ENCODE measurements at regions not wholly inside any gene's neighbourhood (a gene's known extent, or its start where the extent isn't known, plus 50 kb on each side); places are given as distances from the start of the nearest gene placed in this dataset.

GRCh38 chr13:87533776-87534175 lies 137.4 kb upstream of the SLITRK5 start:
- ATAC-seq (no peak), FAIRE-seq (no peak), DNase-seq (ENCODE audit: low read depth in 1 of 2, low spot score in 1 of 2) (no peak)
- Histone ChIP-seq H3K4me3 (no peak overlapping the region), H3K9me3 (no peaks in the 10 kb centered on the region), H3K4me2 (no peak overlapping the region), H3K27ac (no peak overlapping the region), H3K4me1 (no peaks in the 10 kb centered on the region)
- TF ChIP-seq NPAS2 (CRISPR knock-in tag; IDR thresholded peaks at IDR 0.05; ENCODE audit: borderline replicate concordance), result no peak
- no peak for TF ChIP-seq TFCP2L1 (CRISPR knock-in tag; IDR thresholded peaks at IDR 0.05)
- no peak for TF ChIP-seq HEYL (CRISPR knock-in tag; IDR thresholded peaks at IDR 0.05)
- TF ChIP-seq EHF (CRISPR knock-in tag; IDR thresholded peaks at IDR 0.05), result no peak
- TF ChIP-seq KDM5A (IDR thresholded peaks at IDR 0.05), result no peak
- no peak for TF ChIP-seq KDM1A (IDR thresholded peaks at IDR 0.05; ENCODE audit: low read depth)
- no peak for TF ChIP-seq CBX2 (IDR thresholded peaks at IDR 0.05; ENCODE audit: borderline replicate concordance, low read depth)
- no peak for TF ChIP-seq RARB (CRISPR knock-in tag; IDR thresholded peaks at IDR 0.05)
- TF ChIP-seq JUNB (IDR thresholded peaks at IDR 0.05), result no peak
- TF ChIP-seq CHD4 (IDR thresholded peaks at IDR 0.05; ENCODE audit: borderline replicate concordance), result no peak
- ChIA-PET CTCF (no interaction called here), POLR2A (no interaction called here)

- H3K4me1 ChIP-seq, result no peaks in the 10 kb centered on the region
- DNase-seq (ENCODE audit: low read depth in 1 of 2, low spot score in 1 of 2) (no peak), ATAC-seq (no peak), FAIRE-seq (no peak)
- H3K27ac ChIP-seq, result no peak overlapping the region
- TF ChIP-seq CHD2 (IDR thresholded peaks at IDR 0.05; ENCODE audit: low read length, partially characterized antibody) (no peak), MAZ (IDR thresholded peaks at IDR 0.05; ENCODE audit: borderline replicate concordance, low read depth, low read length) (no peak), RNF2 (IDR thresholded peaks at IDR 0.05; ENCODE audit: borderline replicate concordance, low read depth) (no peak), ZC3H11A (IDR thresholded peaks at IDR 0.05) (no peak), CEBPB (IDR thresholded peaks at IDR 0.05) (no peak), HOXB13 (CRISPR knock-in tag; IDR thresholded peaks at IDR 0.05; ENCODE audit: low read depth) (no peak), EP300 (IDR thresholded peaks at IDR 0.05) (no peak), ZSCAN20 (CRISPR knock-in tag; IDR thresholded peaks at IDR 0.05) (no peak), CBX2 (IDR thresholded peaks at IDR 0.05; ENCODE audit: borderline replicate concordance, low read depth) (no peak), RARB (CRISPR knock-in tag; IDR thresholded peaks at IDR 0.05) (no peak), MYC (IDR thresholded peaks at IDR 0.05; ENCODE audit: borderline replicate concordance, low read length) (no peak)
- ChIA-PET POLR2A (no interaction called here), CTCF (no interaction called here)
- 60% methylated on average over 1 of the region's 1 CpG for WGBS (ENCODE audit: missing lambda C conversion rate)
- H3K4me3 ChIP-seq, result no peak overlapping the region
- no peak overlapping the region for H3K4me2 ChIP-seq
- no peaks in the 10 kb centered on the region for H3K9me3 ChIP-seq
These were observed 135.3 kb upstream of the SLITRK5 start for GRCh38 chr13:87535911-87536310.

- TF ChIP-seq HEYL (CRISPR knock-in tag; IDR thresholded peaks at IDR 0.05) (no peak), RCOR1 (IDR thresholded peaks at IDR 0.05; ENCODE audit: low read depth, low read length) (no peak), ZNF302 (CRISPR knock-in tag; IDR thresholded peaks at IDR 0.05) (no peak), HOXB5 (CRISPR knock-in tag; IDR thresholded peaks at IDR 0.05) (no peak), CTCF (IDR thresholded peaks at IDR 0.05) (no peak), TP53 (CRISPR knock-in tag; IDR thresholded peaks at IDR 0.05) (no peak), KDM1A (IDR thresholded peaks at IDR 0.05; ENCODE audit: low read depth) (no peak), MAX (IDR thresholded peaks at IDR 0.05) (no peak), NR3C1 (IDR thresholded peaks at IDR 0.05) (no peak), POLR2AphosphoS2 (conservative IDR thresholded peaks at IDR 0.05; ENCODE audit: low read length) (no peak), MYC (IDR thresholded peaks at IDR 0.05; ENCODE audit: borderline replicate concordance, low read length) (no peak), NPAS2 (CRISPR knock-in tag; IDR thresholded peaks at IDR 0.05; ENCODE audit: borderline replicate concordance) (no peak), RARB (CRISPR knock-in tag; IDR thresholded peaks at IDR 0.05) (no peak), HOXA7 (CRISPR knock-in tag; IDR thresholded peaks at IDR 0.05) (no peak), ZFP36 (IDR thresholded peaks at IDR 0.05; ENCODE audit: borderline replicate concordance, partially characterized antibody) (no peak), ZSCAN20 (CRISPR knock-in tag; IDR thresholded peaks at IDR 0.05) (no peak), HOXB13 (CRISPR knock-in tag; IDR thresholded peaks at IDR 0.05; ENCODE audit: low read depth) (no peak), BHLHE40 (IDR thresholded peaks at IDR 0.05; ENCODE audit: low read depth, low read length) (no peak)
- Histone ChIP-seq H3K9me3 (no peaks in the 10 kb centered on the region), H3K4me3 (no peak overlapping the region), H3K4me2 (no peak overlapping the region), H3K4me1 (no peaks in the 10 kb centered on the region), H3K27ac (no peak overlapping the region)
- FAIRE-seq (no peak), DNase-seq (ENCODE audit: low read depth in 1 of 2, low spot score in 1 of 2) (no peak), ATAC-seq (no peak)
- ChIA-PET CTCF (no interaction called here), POLR2A (no interaction called here)
- 45% methylated on average over 2 of the region's 2 CpGs for WGBS (ENCODE audit: missing lambda C conversion rate)
These were observed 134.7 kb upstream of the SLITRK5 start for GRCh38 chr13:87536499-87536898.
